Hepatocyte (in vitro differentiated cells): ENCODE measurements at regions not wholly inside any gene's neighbourhood (a gene's known extent, or its start where the extent isn't known, plus 50 kb on each side); places are given as distances from the start of the nearest gene placed in this dataset.

Experiments used
- DNase-seq: peaks from one replicate; pipeline ENCODE4 v3.0.0-alpha.2; 2016; ENCODE audit warnings: low spot score
- H2AFZ ChIP-seq: fragments of 200-600 bp; sonication (generic); 2 replicates; pipeline ENCODE4 v1.6.0; 2016; ENCODE audit warnings: antibody characterized with exemption, mild to moderate bottlenecking
- H3K27ac ChIP-seq: fragments of 200-600 bp; sonication (generic); 2 replicates; pipeline ENCODE4 v1.5.1; 2016; ENCODE audit warnings: mild to moderate bottlenecking
- H3K27me3 ChIP-seq: fragments of 200-600 bp; sonication (generic); 2 replicates; pipeline ENCODE4 v1.6.1; 2016
- H3K36me3 ChIP-seq: fragments of 200-600 bp; sonication (generic); replicated peaks from 2 replicates; pipeline ENCODE4 v1.5.1; 2016; ENCODE audit warnings: low read depth; ENCODE audit not compliant: insufficient read depth
- H3K4me1 ChIP-seq: fragments of 200-600 bp; sonication (generic); 2 replicates; pipeline ENCODE4 v1.5.1; 2016; ENCODE audit warnings: mild to moderate bottlenecking, moderate library complexity; ENCODE audit not compliant: insufficient read depth
- H3K4me2 ChIP-seq: fragments of 200-600 bp; sonication (generic); 2 replicates; pipeline ENCODE4 v1.6.0; 2016
- H3K4me3 ChIP-seq: fragments of 200-600 bp; sonication (generic); 2 replicates; pipeline ENCODE4 v1.5.1; 2016; ENCODE audit warnings: mild to moderate bottlenecking
- H3K79me2 ChIP-seq: fragments of 200-600 bp; sonication (generic); 2 replicates; pipeline ENCODE4 v1.6.0; 2017; ENCODE audit warnings: mild to moderate bottlenecking
- H3K9me2 ChIP-seq: fragments of 200-600 bp; sonication (generic); replicated peaks from 2 replicates; pipeline ENCODE4 v1.6.0; 2017; ENCODE audit warnings: mild to moderate bottlenecking; ENCODE audit not compliant: insufficient read depth
- H3K9me3 ChIP-seq: fragments of 200-600 bp; sonication (generic); 2 replicates; pipeline ENCODE4 v1.5.1; 2016; ENCODE audit warnings: low read depth, mild to moderate bottlenecking
- H4K20me1 ChIP-seq: fragments of 200-600 bp; sonication (generic); 2 replicates; pipeline ENCODE4 v1.6.0; 2016; ENCODE audit warnings: mild to moderate bottlenecking; ENCODE audit not compliant: insufficient read depth, poor library complexity, severe bottlenecking
- EZH2 ChIP-seq: fragments of 200-600 bp; sonication (generic); IDR thresholded peaks from 2 replicates; pipeline ENCODE4 v1.6.1; 2016; ENCODE audit warnings: antibody characterized with exemption, mild to moderate bottlenecking, borderline replicate concordance
- EZH2phosphoT487 ChIP-seq: fragments of 200-600 bp; sonication (generic); IDR thresholded peaks from one replicate; pipeline ENCODE4 v1.6.1; 2018; ENCODE audit warnings: antibody characterized with exemption, mild to moderate bottlenecking, low read depth, moderate library complexity; ENCODE audit not compliant: unreplicated experiment, severe bottlenecking
- WGBS: methylation state at CpG from one replicate; pipeline ENCODE4 v1.1.6; 2016; ENCODE audit warnings: low lambda C conversion rate; ENCODE audit errors: missing lambda C conversion rate; 5-methylcytosine and 5-hydroxymethylcytosine counted together
- TF ChIP-seq, protein P1 (sequence below): fragments of 200-600 bp; sonication (generic); IDR thresholded peaks from 2 replicates; pipeline ENCODE4 v1.5.1; 2016; ENCODE audit warnings: antibody characterized with exemption, mild to moderate bottlenecking; ENCODE audit not compliant: poor library complexity

DNA sequence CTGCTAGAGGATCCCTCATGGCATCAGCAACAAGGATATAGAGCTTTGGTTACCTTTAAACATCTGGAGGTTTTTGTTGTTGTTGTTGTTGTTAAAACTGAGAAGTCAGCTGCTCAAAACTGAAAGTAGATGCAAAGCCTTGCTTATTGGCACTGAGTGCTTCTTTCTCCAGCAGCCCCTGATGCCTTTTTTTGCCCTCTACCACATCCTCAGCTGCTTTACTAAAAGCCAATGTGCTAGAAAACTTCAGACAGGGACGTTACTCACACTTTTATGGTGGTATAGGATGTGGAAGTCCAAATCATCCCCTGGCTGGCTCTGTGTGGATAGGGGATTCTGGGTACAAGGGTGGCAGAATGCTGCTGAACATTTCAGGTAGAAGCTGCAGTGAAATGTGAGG is 78.3 kb upstream of the CHST9 start:
- DNase-seq = no peak
- 92% methylated on average over 1 of the region's 1 CpG for WGBS
- TF ChIP-seq EZH2phosphoT487 (no peak), EZH2 (no peak)
- TF ChIP-seq, protein P1, sequence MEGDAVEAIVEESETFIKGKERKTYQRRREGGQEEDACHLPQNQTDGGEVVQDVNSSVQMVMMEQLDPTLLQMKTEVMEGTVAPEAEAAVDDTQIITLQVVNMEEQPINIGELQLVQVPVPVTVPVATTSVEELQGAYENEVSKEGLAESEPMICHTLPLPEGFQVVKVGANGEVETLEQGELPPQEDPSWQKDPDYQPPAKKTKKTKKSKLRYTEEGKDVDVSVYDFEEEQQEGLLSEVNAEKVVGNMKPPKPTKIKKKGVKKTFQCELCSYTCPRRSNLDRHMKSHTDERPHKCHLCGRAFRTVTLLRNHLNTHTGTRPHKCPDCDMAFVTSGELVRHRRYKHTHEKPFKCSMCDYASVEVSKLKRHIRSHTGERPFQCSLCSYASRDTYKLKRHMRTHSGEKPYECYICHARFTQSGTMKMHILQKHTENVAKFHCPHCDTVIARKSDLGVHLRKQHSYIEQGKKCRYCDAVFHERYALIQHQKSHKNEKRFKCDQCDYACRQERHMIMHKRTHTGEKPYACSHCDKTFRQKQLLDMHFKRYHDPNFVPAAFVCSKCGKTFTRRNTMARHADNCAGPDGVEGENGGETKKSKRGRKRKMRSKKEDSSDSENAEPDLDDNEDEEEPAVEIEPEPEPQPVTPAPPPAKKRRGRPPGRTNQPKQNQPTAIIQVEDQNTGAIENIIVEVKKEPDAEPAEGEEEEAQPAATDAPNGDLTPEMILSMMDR = no peak
- no peaks in the 10 kb centered on the region for H3K4me1 ChIP-seq
- no peak overlapping the region for H3K4me3 ChIP-seq
- H4K20me1 ChIP-seq = no peaks in the 10 kb centered on the region
- H3K9me2 ChIP-seq = no peaks in the 10 kb centered on the region
- H3K79me2 ChIP-seq = no peaks in the 10 kb centered on the region
- H2AFZ ChIP-seq = no peak overlapping the region
- H3K36me3 ChIP-seq = no peaks in the 10 kb centered on the region
- no peak overlapping the region for H3K4me2 ChIP-seq
- H3K9me3 ChIP-seq = no peaks in the 10 kb centered on the region
- no peaks in the 10 kb centered on the region for H3K27me3 ChIP-seq
- no peak overlapping the region for H3K27ac ChIP-seq

GRCh38 chr18:27261769-27262549 is 76.9 kb upstream of the CHST9 start:
- Histone ChIP-seq H3K27me3 (no peaks in the 10 kb centered on the region), H3K4me3 (no peak overlapping the region), H3K9me3 (no peaks in the 10 kb centered on the region), H3K36me3 (no peaks in the 10 kb centered on the region), H3K4me2 (no peak overlapping the region), H2AFZ (no peak overlapping the region), H4K20me1 (no peaks in the 10 kb centered on the region), H3K9me2 (no peaks in the 10 kb centered on the region), H3K79me2 (no peaks in the 10 kb centered on the region), H3K4me1 (no peaks in the 10 kb centered on the region), H3K27ac (no peak overlapping the region)
- no peak for DNase-seq
- TF ChIP-seq, protein P1 = no peak
- TF ChIP-seq EZH2 (no peak), EZH2phosphoT487 (no peak)

GRCh38 chr18:27253571-27253970 is 68.5 kb upstream of the CHST9 start:
- Histone ChIP-seq H3K9me2 (no peaks in the 10 kb centered on the region), H3K4me3 (no peak overlapping the region), H3K4me1 (no peaks in the 10 kb centered on the region), H3K36me3 (no peaks in the 10 kb centered on the region), H3K9me3 (no peaks in the 10 kb centered on the region), H3K27me3 (no peaks in the 10 kb centered on the region), H4K20me1 (no peaks in the 10 kb centered on the region), H3K27ac (no peak overlapping the region), H2AFZ (no peak overlapping the region), H3K79me2 (no peaks in the 10 kb centered on the region), H3K4me2 (no peak overlapping the region)
- TF ChIP-seq EZH2phosphoT487 = no peak
- TF ChIP-seq, protein P1 = no peak
- TF ChIP-seq EZH2 = no peak
- WGBS = 77% methylated on average over 1 of the region's 1 CpG
- DNase-seq = no peak
